GM19238 (cell line): ENCODE measurements at regions not wholly inside any gene's neighbourhood (a gene's known extent, or its start where the extent isn't known, plus 50 kb on each side); places are given as distances from the start of the nearest gene placed in this dataset.
A peak's percentile ranks its signal among the peaks of the same experiment; 100 is the strongest.

ENCODE experiments used
- DNase-seq: peaks from one replicate; pipeline ENCODE4 v3.0.0; 2011; ENCODE audit warnings: low spot score; ENCODE audit not compliant: insufficient read length

- no peak for DNase-seq
These were observed 53.1 kb downstream of the CH25H start for GRCh38 chr10:89153971-89154370.

- no peak for DNase-seq
These were observed 54.0 kb downstream of the CH25H start for GRCh38 chr10:89153116-89153515.

GRCh38 chr10:89151857-89152256, 55.3 kb downstream of the CH25H start:
- DNase-seq, result no peak

- DNase-seq, result no peak
These were observed 59.1 kb downstream of the CH25H start for GRCh38 chr10:89148061-89148460.

- DNase-seq, result no peak
These were observed 59.9 kb downstream of the CH25H start for GRCh38 chr10:89147256-89147655.

GRCh38 chr10:89144836-89145235, 62.3 kb downstream of the CH25H start:
- DNase-seq, result no peak

- DNase-seq, result no peak
These were observed 64.5 kb downstream of the CH25H start for GRCh38 chr10:89142590-89142989.

GRCh38 chr10:89138755-89139490, 68.2 kb downstream of the CH25H start:
- no peak for DNase-seq

GRCh38 chr10:89134963-89135362, 72.2 kb downstream of the CH25H start:
- DNase-seq, result peak; percentile 10

- DNase-seq, result no peak
These were observed 77.2 kb downstream of the CH25H start for GRCh38 chr10:89129911-89130310.

- DNase-seq, result no peak
These were observed 84.6 kb downstream of the CH25H start for GRCh38 chr10:89122433-89123051.

GRCh38 chr10:89121764-89122020, 85.4 kb downstream of the CH25H start:
- DNase-seq, result no peak

- no peak for DNase-seq
These were observed 86.0 kb downstream of the CH25H start for GRCh38 chr10:89120931-89121763.

GRCh38 chr10:89119651-89120050, 87.5 kb downstream of the CH25H start:
- no peak for DNase-seq

- DNase-seq, result no peak
These were observed 89.0 kb downstream of the CH25H start for GRCh38 chr10:89118091-89118490.

GRCh38 chr10:89115876-89116627, 91.1 kb downstream of the CH25H start:
- no peak for DNase-seq

GRCh38 chr10:89114846-89115625, 92.1 kb downstream of the CH25H start:
- DNase-seq, result no peak

- no peak for DNase-seq
These were observed 104.4 kb downstream of the CH25H start for GRCh38 chr10:89102735-89103134.

- no peak for DNase-seq
These were observed 105.2 kb downstream of the CH25H start for GRCh38 chr10:89101943-89102342.

- no peak for DNase-seq
These were observed 106.4 kb downstream of the CH25H start for GRCh38 chr10:89100680-89101079.

- no peak for DNase-seq
These were observed 106.6 kb downstream of the FAS start for GRCh38 chr10:89097226-89097625.
